H1 (cell line): ENCODE measurements at regions not wholly inside any gene's neighbourhood (a gene's known extent, or its start where the extent isn't known, plus 50 kb on each side); places are given as distances from the start of the nearest gene placed in this dataset.

ENCODE experiments used
- CTCF ChIA-PET: fragments of 300-600 bp; sonication (Branson Sonifier 250); formaldehyde crosslinking; loops from one replicate; lab custom pipeline; 2021; ENCODE audit not compliant: partially characterized antibody; lab: Charles Lee
- POLR2A ChIA-PET: fragments of 300-600 bp; sonication (Branson Sonifier 250); formaldehyde crosslinking; loops from one replicate; lab custom pipeline; 2021; ENCODE audit warnings: inconsistent platforms; ENCODE audit not compliant: partially characterized antibody; lab: Charles Lee
- DNase-seq, 2 experiments: peaks; one replicate each; pipeline versions ENCODE4 v3.0.0 to v3.0.0-alpha.2; 2010 to 2022; ENCODE audit warnings: low spot score in 2 of 2, low read depth in 1 of 2, mixed read lengths in 1 of 2
- FAIRE-seq: peaks from 2 replicates; lab custom pipeline; 2011; peaks lifted over from hg19 to GRCh38; lab: Jason Lieb, UNC
- H2AFZ ChIP-seq: 2 replicates; pipeline ENCODE4 v1.8.1; 2012; ENCODE audit warnings: low read length, inconsistent platforms
- H2AK5ac ChIP-seq: 2 replicates; pipeline ENCODE4 v1.6.1; 2013; ENCODE audit warnings: low read depth, low read length
- H2BK120ac ChIP-seq: replicated peaks from 2 replicates; pipeline ENCODE3; 2013; ENCODE audit warnings: low read depth, low read length, inconsistent platforms
- H2BK12ac ChIP-seq: 2 replicates; pipeline ENCODE4 v1.6.1; 2013; ENCODE audit warnings: low read depth, low read length
- H2BK15ac ChIP-seq: 2 replicates; pipeline ENCODE4 v1.6.1; 2013; ENCODE audit warnings: low read length
- H2BK20ac ChIP-seq: 2 replicates; pipeline ENCODE4 v1.6.1; 2013; ENCODE audit warnings: low read length
- H2BK5ac ChIP-seq: 2 replicates; pipeline ENCODE4 v1.6.1; 2013; ENCODE audit warnings: low read depth, low read length
- H3K14ac ChIP-seq: 2 replicates; pipeline ENCODE4 v1.6.1; 2013; ENCODE audit warnings: inconsistent platforms; ENCODE audit not compliant: insufficient read length
- H3K18ac ChIP-seq: 2 replicates; pipeline ENCODE4 v1.6.1; 2013; ENCODE audit warnings: low read length; ENCODE audit errors: extremely low read depth
- H3K23ac ChIP-seq: 2 replicates; pipeline ENCODE4 v1.6.1; 2013; ENCODE audit warnings: inconsistent platforms; ENCODE audit not compliant: insufficient read length
- H3K23me2 ChIP-seq: 2 replicates; pipeline ENCODE4 v1.6.1; 2013; ENCODE audit warnings: low read depth, low read length
- H3K27ac ChIP-seq: 2 replicates; pipeline ENCODE4 v1.6.1; 2011; ENCODE audit warnings: low read depth, low read length, inconsistent platforms
- H3K27me3 ChIP-seq, 4 experiments: replicated peaks in 1 of 4; 1 replicate in 1 of 4; 2 replicates in 3 of 4; pipeline versions ENCODE4 v1.6.1 to v1.8.1; 2011 to 2013; ENCODE audit warnings: low read length in 3 of 4, mild to moderate bottlenecking in 3 of 4, inconsistent platforms in 2 of 4, mixed read lengths in 2 of 4, moderate library complexity in 1 of 4; ENCODE audit not compliant: control insufficient read depth in 3 of 4, insufficient read depth in 3 of 4; ENCODE audit errors: extremely low read depth in 1 of 4
- H3K36me3 ChIP-seq, 4 experiments: 2 replicates each; pipeline versions ENCODE4 v1.6.1 to v1.8.1; 2011 to 2013; ENCODE audit warnings: mild to moderate bottlenecking in 4 of 4, low read length in 3 of 4, moderate library complexity in 2 of 4, control low read depth in 1 of 4, inconsistent platforms in 1 of 4; ENCODE audit not compliant: insufficient read depth in 4 of 4, control insufficient read depth in 2 of 4
- H3K4ac ChIP-seq: replicated peaks from 2 replicates; pipeline ENCODE3; 2013; ENCODE audit warnings: low read length, low read depth, mixed read lengths, inconsistent platforms; ENCODE audit not compliant: insufficient read length
- H3K4me1 ChIP-seq, 4 experiments: replicated peaks in 1 of 4; 1 replicate in 1 of 4; 2 replicates in 3 of 4; pipeline versions ENCODE4 v1.6.1 to v1.8.1; 2011 to 2013; ENCODE audit warnings: low read length in 3 of 4, inconsistent platforms in 2 of 4, mixed read lengths in 1 of 4; ENCODE audit not compliant: insufficient read depth in 4 of 4, control insufficient read depth in 3 of 4
- H3K4me2 ChIP-seq, 2 experiments: 2 replicates each; pipeline versions ENCODE4 v1.6.1 to v1.8.1; 2011 to 2013; ENCODE audit warnings: low read depth in 2 of 2, low read length in 2 of 2, control low read depth in 1 of 2, inconsistent platforms in 1 of 2, mild to moderate bottlenecking in 1 of 2; ENCODE audit not compliant: insufficient read depth in 1 of 2
- H3K4me3 ChIP-seq, 4 experiments: fragments of 200-600, 300-600 bp in 1 of 4; sonication (generic), shearing (Covaris generic), sonication (Bioruptor Twin) in 1 of 4; 2 replicates each; pipeline versions ENCODE4 v1.5.1 to v1.8.1; 2011 to 2016; ENCODE audit warnings: low read length in 4 of 4, low read depth in 3 of 4, control low read depth in 2 of 4, inconsistent platforms in 2 of 4, mild to moderate bottlenecking in 2 of 4, mixed read lengths in 1 of 4, moderate library complexity in 1 of 4; ENCODE audit not compliant: insufficient read depth in 2 of 4; ENCODE audit errors: extremely low read depth in 1 of 4
- H3K56ac ChIP-seq: replicated peaks from 2 replicates; pipeline ENCODE3; 2013; ENCODE audit warnings: low read depth, mild to moderate bottlenecking, mixed read lengths, low read length, inconsistent platforms; ENCODE audit not compliant: insufficient read length
- H3K79me1 ChIP-seq: 2 replicates; pipeline ENCODE4 v1.6.1; 2013; ENCODE audit warnings: low read depth, low read length, control low read depth
- H3K79me2 ChIP-seq, 2 experiments: 2 replicates each; pipeline versions ENCODE4 v1.6.1 to v1.8.1; 2012 to 2013; ENCODE audit warnings: low read length in 2 of 2, mild to moderate bottlenecking in 2 of 2, inconsistent platforms in 1 of 2; ENCODE audit not compliant: insufficient read depth in 2 of 2, control insufficient read depth in 1 of 2
- H3K9ac ChIP-seq, 4 experiments: replicated peaks in 1 of 4; 1 replicate in 1 of 4; 2 replicates in 3 of 4; pipeline versions ENCODE4 v1.6.1 to v1.8.1; 2011 to 2013; ENCODE audit warnings: low read depth in 3 of 4, low read length in 3 of 4, control low read depth in 2 of 4, mild to moderate bottlenecking in 2 of 4, moderate library complexity in 2 of 4, inconsistent platforms in 1 of 4; ENCODE audit errors: extremely low read depth in 1 of 4
- H3K9me3 ChIP-seq, 2 experiments: 2 replicates each; pipeline versions ENCODE4 v1.6.1 to v1.8.1; 2012 to 2013; ENCODE audit warnings: mild to moderate bottlenecking in 2 of 2, moderate library complexity in 2 of 2, control low read depth in 1 of 2, inconsistent platforms in 1 of 2, low read depth in 1 of 2, low read length in 1 of 2, mixed read lengths in 1 of 2; ENCODE audit not compliant: insufficient read depth in 2 of 2
- H4K20me1 ChIP-seq, 2 experiments: replicated peaks in 1 of 2; 2 replicates each; pipeline versions ENCODE3 to v1.8.1; 2011 to 2013; ENCODE audit warnings: inconsistent platforms in 2 of 2, low read length in 2 of 2, mild to moderate bottlenecking in 1 of 2; ENCODE audit not compliant: insufficient read depth in 2 of 2, control insufficient read depth in 1 of 2
- H4K5ac ChIP-seq: 2 replicates; pipeline ENCODE4 v1.6.1; 2013; ENCODE audit warnings: low read length, low read depth, mixed read lengths, inconsistent platforms; ENCODE audit not compliant: insufficient read length
- H4K8ac ChIP-seq: 2 replicates; pipeline ENCODE4 v1.8.0; 2013; ENCODE audit warnings: mild to moderate bottlenecking, moderate library complexity, low read length, inconsistent platforms; ENCODE audit not compliant: insufficient read depth; ENCODE audit errors: extremely low read depth
- H4K91ac ChIP-seq: replicated peaks from 2 replicates; pipeline ENCODE3; 2013; ENCODE audit warnings: low read length, mixed read lengths, inconsistent platforms; ENCODE audit not compliant: insufficient read length
- CHD2 ChIP-seq: IDR thresholded peaks from 2 replicates; pipeline ENCODE4 v1.6.1; 2012; ENCODE audit warnings: low read length, improper control_type of control experiment
- HDAC6 ChIP-seq: IDR thresholded peaks from one replicate; pipeline ENCODE4 v1.7.1; 2012; ENCODE audit warnings: low read depth, mild to moderate bottlenecking, inconsistent platforms, low read length, moderate library complexity
- KDM1A ChIP-seq: fragments of 200-600, 300-600 bp; sonication (generic); IDR thresholded peaks from 2 replicates; pipeline ENCODE4 v1.7.1; 2016; ENCODE audit warnings: mild to moderate bottlenecking, low read length, borderline replicate concordance
- NANOG ChIP-seq: IDR thresholded peaks from 2 replicates; pipeline ENCODE4 v1.6.1; 2011; ENCODE audit warnings: low read length, low read depth, mild to moderate bottlenecking, inconsistent platforms; ENCODE audit not compliant: insufficient read depth, poor library complexity, severe bottlenecking
- POU5F1 ChIP-seq: IDR thresholded peaks from 2 replicates; pipeline ENCODE4 v1.6.1; 2011; ENCODE audit warnings: low read depth, mild to moderate bottlenecking, low read length, moderate library complexity
- RXRA ChIP-seq: IDR thresholded peaks from 2 replicates; pipeline ENCODE4 v1.6.1; 2011; ENCODE audit warnings: low read depth, mild to moderate bottlenecking, low read length, moderate library complexity; ENCODE audit not compliant: insufficient read depth
- TAF7 ChIP-seq: optimal IDR thresholded peaks from 2 replicates; pipeline ENCODE3; 2011; ENCODE audit warnings: low read depth, mild to moderate bottlenecking, inconsistent platforms, low read length, moderate library complexity, borderline replicate concordance
- TF ChIP-seq, protein P1 (sequence below): IDR thresholded peaks from 2 replicates; pipeline ENCODE4 v1.6.1; 2012; ENCODE audit warnings: inconsistent platforms

DNA sequence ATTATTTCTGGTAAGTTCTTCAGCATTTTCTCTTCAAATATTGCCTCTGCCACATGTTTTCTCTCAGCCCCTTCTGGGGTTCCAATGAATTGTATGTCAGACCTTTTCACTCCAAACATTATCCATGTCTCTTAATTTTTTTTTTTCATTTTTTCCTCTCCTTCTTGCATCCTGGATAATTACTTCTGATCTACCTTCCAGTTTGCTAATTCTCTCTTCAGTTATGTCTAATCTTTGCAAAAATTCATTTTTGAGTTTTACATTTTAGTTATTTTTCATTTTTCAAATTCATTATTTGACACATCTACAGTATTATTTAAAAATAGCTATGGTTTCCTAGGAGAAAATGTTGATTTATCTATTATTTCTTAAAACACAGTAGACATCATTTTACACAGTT is 271.7 kb downstream of the TFAP2B start:
- CTCF ChIA-PET, result no interaction called here
- Histone ChIP-seq H3K36me3 (no peaks in the 10 kb centered on the region), H2BK5ac (no peak overlapping the region), H2AK5ac (no peak overlapping the region), H2BK15ac (no peak overlapping the region), H3K79me1 (no peaks in the 10 kb centered on the region), H2BK20ac (no peak overlapping the region), H2BK120ac (no peak overlapping the region), H4K20me1 (no peaks in the 10 kb centered on the region), H3K56ac (no peak overlapping the region), H2BK12ac (no peak overlapping the region), H3K18ac (no peak overlapping the region), H3K9ac (no peak overlapping the region), H4K91ac (no peak overlapping the region), H3K79me2 (no peaks in the 10 kb centered on the region), H3K9me3 (no peaks in the 10 kb centered on the region; a peak in 1 of 4 replicates), H4K8ac (no peak overlapping the region), H3K4me1 (no peaks in the 10 kb centered on the region), H3K23ac (no peak overlapping the region), H3K23me2 (no peaks in the 10 kb centered on the region), H3K4me2 (no peak overlapping the region), H4K5ac (no peak overlapping the region), H3K14ac (no peak overlapping the region), H3K4ac (no peak overlapping the region), H3K4me3 (no peak overlapping the region), H2AFZ (no peak overlapping the region), H3K27me3 (peaks cover 0 to 1% (median 0%) of the 10 kb centered on the region in 4 experiments; a peak in 1 of 7 replicates), H3K27ac (no peak overlapping the region)
- DNase-seq, result no peak
- FAIRE-seq, result no peak
- TF ChIP-seq TAF7, result no peak
- TF ChIP-seq KDM1A, result no peak
- TF ChIP-seq RXRA, result no peak
- no peak for TF ChIP-seq POU5F1
- no peak for TF ChIP-seq CHD2
- TF ChIP-seq, protein P1, sequence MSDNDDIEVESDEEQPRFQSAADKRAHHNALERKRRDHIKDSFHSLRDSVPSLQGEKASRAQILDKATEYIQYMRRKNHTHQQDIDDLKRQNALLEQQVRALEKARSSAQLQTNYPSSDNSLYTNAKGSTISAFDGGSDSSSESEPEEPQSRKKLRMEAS, result no peak
- no peak for TF ChIP-seq NANOG
- no peak for TF ChIP-seq HDAC6
- POLR2A ChIA-PET, result no interaction called here
